ENCODE measurements at regions not wholly inside any gene's neighbourhood (a gene's known extent, or its start where the extent isn't known, plus 50 kb on each side); places are given as distances from the start of the nearest gene placed in this dataset.

- Histone ChIP-seq H3K27me3 (ENCODE audit: control insufficient read depth, low read length) (no peaks in the 10 kb centered on the region), H3K4me1 (ENCODE audit: control insufficient read depth, low read length) (no peaks in the 10 kb centered on the region), H3K9me2 (replicated peaks; ENCODE audit: control insufficient read depth, low read length) (no peaks in the 10 kb centered on the region), H3K9me3 (ENCODE audit: control insufficient read depth, insufficient read depth, low read length) (no peaks in the 10 kb centered on the region), H3K4me3 (ENCODE audit: low read length) (no peak overlapping the region), H3F3A (ENCODE audit: control insufficient read depth, insufficient read depth) (no peaks in the 10 kb centered on the region), H4K20me1 (ENCODE audit: control insufficient read depth, insufficient read depth, low read depth, low read length) (no peaks in the 10 kb centered on the region), H3K27ac (ENCODE audit: low read depth, low read length) (no peak overlapping the region), H3K79me2 (ENCODE audit: control insufficient read depth, low read length) (no peaks in the 10 kb centered on the region), H3K4me2 (ENCODE audit: low read length) (no peak overlapping the region), H3K36me3 (ENCODE audit: control insufficient read depth, low read length) (no peaks in the 10 kb centered on the region)
- TF ChIP-seq EZH2phosphoT487 (IDR thresholded peaks at IDR 0.05; ENCODE audit: borderline replicate concordance, low read length) = no peak
- no peak for TF ChIP-seq CTCF (IDR thresholded peaks at IDR 0.05; ENCODE audit: low read depth, low read length, poor library complexity, severe bottlenecking)
Measured at GRCh38 chr5:57903458-57903857, 420.8 kb upstream of the ACTBL2 start.

- H3K9me3 ChIP-seq (ENCODE audit: control insufficient read depth, insufficient read depth, low read length) = no peaks in the 10 kb centered on the region
- H3F3A ChIP-seq (ENCODE audit: control insufficient read depth, insufficient read depth) = no peaks in the 10 kb centered on the region
- no peaks in the 10 kb centered on the region for H3K79me2 ChIP-seq (ENCODE audit: control insufficient read depth, low read length)
- no peak overlapping the region for H3K27ac ChIP-seq (ENCODE audit: low read depth, low read length)
- no peak overlapping the region for H3K4me2 ChIP-seq (ENCODE audit: low read length)
- H3K27me3 ChIP-seq (ENCODE audit: control insufficient read depth, low read length) = no peaks in the 10 kb centered on the region
- no peak overlapping the region for H3K4me3 ChIP-seq (ENCODE audit: low read length)
- no peak for TF ChIP-seq EZH2phosphoT487 (IDR thresholded peaks at IDR 0.05; ENCODE audit: borderline replicate concordance, low read length)
- no peak for TF ChIP-seq CTCF (IDR thresholded peaks at IDR 0.05; ENCODE audit: low read depth, low read length, poor library complexity, severe bottlenecking)
- H3K4me1 ChIP-seq (ENCODE audit: control insufficient read depth, low read length) = no peaks in the 10 kb centered on the region
- H3K36me3 ChIP-seq (ENCODE audit: control insufficient read depth, low read length) = no peaks in the 10 kb centered on the region
- H4K20me1 ChIP-seq (ENCODE audit: control insufficient read depth, insufficient read depth, low read depth, low read length) = no peaks in the 10 kb centered on the region
- no peaks in the 10 kb centered on the region for H3K9me2 ChIP-seq (replicated peaks; ENCODE audit: control insufficient read depth, low read length)
Measured at GRCh38 chr5:57902095-57902494, 419.5 kb upstream of the ACTBL2 start.

- Histone ChIP-seq H3K4me3 (ENCODE audit: low read length) (no peak overlapping the region), H3K79me2 (ENCODE audit: control insufficient read depth, low read length) (no peaks in the 10 kb centered on the region), H3K27me3 (ENCODE audit: control insufficient read depth, low read length) (no peaks in the 10 kb centered on the region), H3K4me1 (ENCODE audit: control insufficient read depth, low read length) (no peaks in the 10 kb centered on the region), H3F3A (ENCODE audit: control insufficient read depth, insufficient read depth) (no peaks in the 10 kb centered on the region), H3K9me2 (replicated peaks; ENCODE audit: control insufficient read depth, low read length) (no peaks in the 10 kb centered on the region), H3K4me2 (ENCODE audit: low read length) (no peak overlapping the region), H4K20me1 (ENCODE audit: control insufficient read depth, insufficient read depth, low read depth, low read length) (no peaks in the 10 kb centered on the region), H3K27ac (ENCODE audit: low read depth, low read length) (no peak overlapping the region), H3K36me3 (ENCODE audit: control insufficient read depth, low read length) (no peaks in the 10 kb centered on the region), H3K9me3 (ENCODE audit: control insufficient read depth, insufficient read depth, low read length) (no peaks in the 10 kb centered on the region)
- TF ChIP-seq EZH2phosphoT487 (IDR thresholded peaks at IDR 0.05; ENCODE audit: borderline replicate concordance, low read length) (no peak), CTCF (IDR thresholded peaks at IDR 0.05; ENCODE audit: low read depth, low read length, poor library complexity, severe bottlenecking) (no peak)
Measured at GRCh38 chr5:57900381-57900944, 417.9 kb upstream of the ACTBL2 start.

Data from DOHH2 (cell line).